GM19372 (cell line): ENCODE measurements at regions not wholly inside any gene's neighbourhood (a gene's known extent, or its start where the extent isn't known, plus 50 kb on each side); places are given as distances from the start of the nearest gene placed in this dataset.

ENCODE experiments used
- ATAC-seq: cut with Tn5 transposase; IDR thresholded peaks from one replicate; pipeline ENCODE4 v1.9.1; 2021; ENCODE audit warnings: mild to moderate bottlenecking, low read depth, moderate library complexity; ENCODE audit not compliant: unreplicated experiment

DNA sequence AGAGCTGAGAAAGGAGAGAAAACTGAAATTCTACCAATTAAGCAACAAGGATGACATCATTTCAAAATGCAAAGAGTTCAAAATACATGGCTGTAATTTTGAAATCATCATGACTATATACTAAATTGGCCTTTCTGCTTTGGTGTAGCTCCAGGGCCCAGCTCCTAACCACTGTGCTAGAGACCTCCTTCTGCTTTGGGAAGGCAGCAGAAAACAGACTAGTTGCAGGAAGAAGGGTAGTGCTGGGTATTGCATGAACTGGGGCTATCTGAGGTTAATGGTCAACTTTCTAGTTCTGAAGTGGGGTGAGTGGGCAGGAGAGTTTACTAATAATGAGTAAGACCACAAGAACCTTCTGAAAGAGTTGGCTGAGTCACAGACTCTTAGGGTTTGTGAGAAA lies 66.2 kb downstream of the PTGER2 start:
- peak; percentile 100 for ATAC-seq
